ENCODE measurements at regions not wholly inside any gene's neighbourhood (a gene's known extent, or its start where the extent isn't known, plus 50 kb on each side); places are given as distances from the start of the nearest gene placed in this dataset.
"Not testable (repeated sequence)": the region's sequence is repeated elsewhere in the genome, so short reads cannot be mapped to it uniquely, and the experiment has no call there.

GRCh38 chrX:65195621-65196020 is 219.4 kb upstream of the ZC4H2 start:
- no peaks in the 10 kb centered on the region for H3K36me3 ChIP-seq (ENCODE audit: low read depth)
- H3K4me3 ChIP-seq (ENCODE audit: severe bottlenecking): no peak overlapping the region
- DNase-seq (ENCODE audit: low spot score) (no peak), ATAC-seq (ENCODE audit: low read depth) (no peak)
- H3K27ac ChIP-seq (ENCODE audit: poor library complexity, severe bottlenecking): no peak overlapping the region
- H3K4me1 ChIP-seq (ENCODE audit: insufficient read depth, poor library complexity, severe bottlenecking): no peaks in the 10 kb centered on the region
- no peaks in the 10 kb centered on the region for H3K27me3 ChIP-seq (ENCODE audit: insufficient read depth, poor library complexity, severe bottlenecking)
- no peaks in the 10 kb centered on the region for H3K9me3 ChIP-seq (ENCODE audit: severe bottlenecking)
- TF ChIP-seq CTCF (IDR thresholded peaks at IDR 0.05; ENCODE audit: poor library complexity, severe bottlenecking): no peak

GRCh38 chrX:65194547-65194946 is 218.3 kb upstream of the ZC4H2 start:
- DNase-seq (ENCODE audit: low spot score) (no peak), ATAC-seq (ENCODE audit: low read depth) (no peak)
- Histone ChIP-seq H3K4me1 (ENCODE audit: insufficient read depth, poor library complexity, severe bottlenecking) (no peaks in the 10 kb centered on the region), H3K9me3 (ENCODE audit: severe bottlenecking) (no peaks in the 10 kb centered on the region), H3K27ac (ENCODE audit: poor library complexity, severe bottlenecking) (no peak overlapping the region), H3K4me3 (ENCODE audit: severe bottlenecking) (no peak overlapping the region), H3K27me3 (ENCODE audit: insufficient read depth, poor library complexity, severe bottlenecking) (no peaks in the 10 kb centered on the region), H3K36me3 (ENCODE audit: low read depth) (no peaks in the 10 kb centered on the region)
- TF ChIP-seq CTCF (IDR thresholded peaks at IDR 0.05; ENCODE audit: poor library complexity, severe bottlenecking): no peak

GRCh38 chrX:65163325-65163724 is 187.1 kb upstream of the ZC4H2 start:
- not testable (repeated sequence) for H3K27ac ChIP-seq (ENCODE audit: poor library complexity, severe bottlenecking); H3K27me3 ChIP-seq (ENCODE audit: insufficient read depth, poor library complexity, severe bottlenecking); H3K4me1 ChIP-seq (ENCODE audit: insufficient read depth, poor library complexity, severe bottlenecking); DNase-seq (ENCODE audit: low spot score); H3K36me3 ChIP-seq (ENCODE audit: low read depth); H3K4me3 ChIP-seq (ENCODE audit: severe bottlenecking); H3K9me3 ChIP-seq (ENCODE audit: severe bottlenecking); ATAC-seq (ENCODE audit: low read depth)

- Histone ChIP-seq H3K4me1 (ENCODE audit: insufficient read depth, poor library complexity, severe bottlenecking) (no peaks in the 10 kb centered on the region), H3K9me3 (ENCODE audit: severe bottlenecking) (no peaks in the 10 kb centered on the region), H3K4me3 (ENCODE audit: severe bottlenecking) (no peak overlapping the region), H3K27me3 (ENCODE audit: insufficient read depth, poor library complexity, severe bottlenecking) (no peaks in the 10 kb centered on the region), H3K36me3 (ENCODE audit: low read depth) (no peaks in the 10 kb centered on the region), H3K27ac (ENCODE audit: poor library complexity, severe bottlenecking) (no peak overlapping the region)
- DNase-seq (ENCODE audit: low spot score) (no peak), ATAC-seq (ENCODE audit: low read depth) (no peak)
- no peak for TF ChIP-seq CTCF (IDR thresholded peaks at IDR 0.05; ENCODE audit: poor library complexity, severe bottlenecking)
These were observed 172.0 kb upstream of the ZC4H2 start for GRCh38 chrX:65148232-65148631.

GRCh38 chrX:65136424-65136823 is 160.2 kb upstream of the ZC4H2 start:
- Histone ChIP-seq H3K4me1 (ENCODE audit: insufficient read depth, poor library complexity, severe bottlenecking) (no peaks in the 10 kb centered on the region), H3K27me3 (ENCODE audit: insufficient read depth, poor library complexity, severe bottlenecking) (no peaks in the 10 kb centered on the region), H3K36me3 (ENCODE audit: low read depth) (no peaks in the 10 kb centered on the region), H3K4me3 (ENCODE audit: severe bottlenecking) (no peak overlapping the region), H3K27ac (ENCODE audit: poor library complexity, severe bottlenecking) (no peak overlapping the region), H3K9me3 (ENCODE audit: severe bottlenecking) (no peaks in the 10 kb centered on the region)
- ATAC-seq (ENCODE audit: low read depth): no peak
- TF ChIP-seq CTCF (IDR thresholded peaks at IDR 0.05; ENCODE audit: poor library complexity, severe bottlenecking): no peak
- no peak for DNase-seq (ENCODE audit: low spot score)
